A549 (cell line): ENCODE measurements at regions not wholly inside any gene's neighbourhood (a gene's known extent, or its start where the extent isn't known, plus 50 kb on each side); places are given as distances from the start of the nearest gene placed in this dataset.

ENCODE experiments used
- ATAC-seq, 2 experiments: fragments of 200-7000 bp in 1 of 2; fragments of >200 bp in 1 of 2; cut with Nextera tagmentation in 1 of 2; cut with Tn5 transposase in 1 of 2; 3 replicates each; pipeline versions ENCODE4 v1.8.0 to v1.9.1; 2018 to 2020; ENCODE audit warnings: mild to moderate bottlenecking in 1 of 2, moderate library complexity in 1 of 2
- CTCF ChIA-PET: fragments of 300-600 bp; sonication (Branson Sonifier 250); formaldehyde crosslinking; extraction: SDS; loops from one replicate; lab custom pipeline; 2021; ENCODE audit warnings: antibody characterized with exemption, inconsistent platforms; lab: Yijun Ruan, JAX
- POLR2A ChIA-PET: fragments of 350-600 bp; formaldehyde crosslinking; extraction: SDS; loops from one replicate; lab custom pipeline; 2021; ENCODE audit warnings: antibody characterized with exemption, inconsistent platforms; lab: Yijun Ruan, JAX
- DNase-seq, 2 experiments: peaks; one replicate each; pipeline versions ENCODE4 v3.0.0 to v3.0.0-alpha.2; 2011 to 2016; ENCODE audit warnings: low read depth in 1 of 2, low spot score in 1 of 2
- FAIRE-seq: peaks from 2 replicates; lab custom pipeline; 2011; peaks lifted over from hg19 to GRCh38; lab: Jason Lieb, UNC
- H3K27ac ChIP-seq, 2 experiments: fragments of >200 bp; sonication (Bioruptor Twin); formaldehyde crosslinking; 3 replicates each; pipeline ENCODE4 v1.5.1; 2016 to 2017
- H3K4me1 ChIP-seq: fragments of >200 bp; sonication (Bioruptor Twin); formaldehyde crosslinking; 3 replicates; pipeline ENCODE4 v1.6.1; 2016
- H3K4me2 ChIP-seq: fragments of >200 bp; sonication (Bioruptor Twin); formaldehyde crosslinking; 3 replicates; pipeline ENCODE4 v1.6.1; 2016
- H3K4me3 ChIP-seq: fragments of >200 bp; sonication (Bioruptor Twin); formaldehyde crosslinking; 3 replicates; pipeline ENCODE4 v1.5.1; 2016
- H3K9me3 ChIP-seq: fragments of >200 bp; sonication (Bioruptor Twin); formaldehyde crosslinking; 3 replicates; pipeline ENCODE4 v1.6.1; 2016
- ATOH8 ChIP-seq: fragments of 250-450 bp; sonication (Bioruptor Pico); IDR thresholded peaks from 2 replicates; pipeline ENCODE4 v1.5.0; 2020; ENCODE audit warnings: low read depth, mild to moderate bottlenecking, moderate library complexity
- CBX2 ChIP-seq: fragments of 200-600 bp; sonication (generic); IDR thresholded peaks from 2 replicates; pipeline ENCODE4 v1.6.1; 2016; ENCODE audit warnings: low read depth, mild to moderate bottlenecking, borderline replicate concordance
- CEBPB ChIP-seq, 2 experiments: fragments of >200 bp in 1 of 2; sonication (Bioruptor Twin) in 1 of 2; formaldehyde crosslinking in 1 of 2; IDR thresholded peaks; 2 replicates each; pipeline ENCODE4 v1.6.1; 2012 to 2016
- CHD4 ChIP-seq: fragments of 200-600 bp; sonication (generic); IDR thresholded peaks from 2 replicates; pipeline ENCODE4 v1.6.1; 2016; ENCODE audit warnings: antibody characterized with exemption, mild to moderate bottlenecking, borderline replicate concordance
- CTCF ChIP-seq: fragments of >200 bp; sonication (Bioruptor Twin); formaldehyde crosslinking; IDR thresholded peaks from 3 replicates; pipeline ENCODE4 v1.5.1; 2016
- E2F6 ChIP-seq: IDR thresholded peaks from 2 replicates; pipeline ENCODE4 v1.6.1; 2012; ENCODE audit warnings: low read depth, borderline replicate concordance
- EHMT2 ChIP-seq: fragments of 200-600 bp; sonication (generic); IDR thresholded peaks from 2 replicates; pipeline ENCODE4 v1.6.1; 2016; ENCODE audit warnings: antibody characterized with exemption, low read depth, mild to moderate bottlenecking, moderate library complexity
- ELK1 ChIP-seq: fragments of 150-350 bp; IDR thresholded peaks from 2 replicates; pipeline ENCODE4 v1.6.1; 2014; ENCODE audit warnings: low read depth, mild to moderate bottlenecking, low read length
- FOSL2 ChIP-seq, 2 experiments: fragments of 450-650 bp in 1 of 2; fragments of >200 bp in 1 of 2; sonication (Bioruptor Twin) in 1 of 2; formaldehyde crosslinking; IDR thresholded peaks; 2 replicates each; pipeline versions ENCODE4 v1.5.0 to v1.6.1; 2016 to 2020; ENCODE audit warnings: mild to moderate bottlenecking in 1 of 2, moderate library complexity in 1 of 2
- HDAC2 ChIP-seq: fragments of 200-600 bp; sonication (generic); IDR thresholded peaks from 2 replicates; pipeline ENCODE4 v1.6.1; 2016
- HES2 ChIP-seq: fragments of >200 bp; sonication (Bioruptor Twin); formaldehyde crosslinking; IDR thresholded peaks from 2 replicates; pipeline ENCODE4 v1.6.1; 2016
- HOXA7 ChIP-seq: fragments of 250-450 bp; sonication (Bioruptor Pico); IDR thresholded peaks from 2 replicates; pipeline ENCODE4 v1.5.0; 2020; ENCODE audit warnings: mild to moderate bottlenecking, moderate library complexity
- HOXB5 ChIP-seq: fragments of 250-450 bp; sonication (Bioruptor Pico); IDR thresholded peaks from 2 replicates; pipeline ENCODE4 v1.5.0; 2020; ENCODE audit warnings: mild to moderate bottlenecking, moderate library complexity
- JUN ChIP-seq, 2 experiments: fragments of >200 bp; sonication (Bioruptor Twin); formaldehyde crosslinking; IDR thresholded peaks; 2 replicates in 1 of 2; 3 replicates in 1 of 2; pipeline ENCODE4 v1.6.1; 2016 to 2017
- JUNB ChIP-seq: fragments of >200 bp; sonication (Bioruptor Twin); formaldehyde crosslinking; IDR thresholded peaks from 2 replicates; pipeline ENCODE4 v1.6.1; 2016
- KDM1A ChIP-seq: fragments of 200-600 bp; sonication (generic); IDR thresholded peaks from 2 replicates; pipeline ENCODE4 v1.6.1; 2016; ENCODE audit warnings: low read depth, mild to moderate bottlenecking
- MAFK ChIP-seq: fragments of 450-650 bp; IDR thresholded peaks from 2 replicates; pipeline ENCODE4 v1.6.1; 2014; ENCODE audit not compliant: partially characterized antibody
- MAX ChIP-seq: IDR thresholded peaks from 2 replicates; pipeline ENCODE4 v1.6.1; 2012
- NFE2L2 ChIP-seq: fragments of 150-350 bp; conservative IDR thresholded peaks from 2 replicates; pipeline ENCODE4 v1.6.1; 2014; ENCODE audit warnings: low read length
- NPAS2 ChIP-seq: fragments of 250-450 bp; sonication (Bioruptor Pico); IDR thresholded peaks from 2 replicates; pipeline ENCODE4 v1.8.0; 2022; ENCODE audit warnings: mild to moderate bottlenecking, moderate library complexity, borderline replicate concordance
- NR3C1 ChIP-seq: fragments of >200 bp; sonication (Bioruptor Twin); formaldehyde crosslinking; IDR thresholded peaks from 3 replicates; pipeline ENCODE4 v1.6.1; 2017
- PHF8 ChIP-seq: fragments of 200-600 bp; sonication (generic); IDR thresholded peaks from 2 replicates; pipeline ENCODE4 v1.6.1; 2016; ENCODE audit warnings: low read depth, mild to moderate bottlenecking, antibody characterized with exemption, moderate library complexity, borderline replicate concordance
- RAD21 ChIP-seq, 2 experiments: fragments of >200 bp in 1 of 2; sonication (Bioruptor Twin) in 1 of 2; formaldehyde crosslinking in 1 of 2; IDR thresholded peaks in 1 of 2; conservative IDR thresholded peaks in 1 of 2; 2 replicates in 1 of 2; 3 replicates in 1 of 2; pipeline ENCODE4 v1.6.1; 2012 to 2018; ENCODE audit warnings: inconsistent platforms in 1 of 2
- RFX5 ChIP-seq: fragments of 450-650 bp; IDR thresholded peaks from 2 replicates; pipeline ENCODE4 v1.7.1; 2014; ENCODE audit warnings: antibody characterized with exemption, mild to moderate bottlenecking, moderate library complexity
- RNF2 ChIP-seq: fragments of 200-600 bp; sonication (generic); IDR thresholded peaks from 2 replicates; pipeline ENCODE4 v1.6.1; 2016; ENCODE audit warnings: low read depth, mild to moderate bottlenecking, antibody characterized with exemption, moderate library complexity, borderline replicate concordance
- SMC3 ChIP-seq: fragments of >200 bp; sonication (Bioruptor Twin); formaldehyde crosslinking; IDR thresholded peaks from 3 replicates; pipeline ENCODE4 v1.6.1; 2018; ENCODE audit warnings: inconsistent platforms
- SREBF2 ChIP-seq: fragments of 450-650 bp; IDR thresholded peaks from 2 replicates; pipeline ENCODE4 v1.6.1; 2014; ENCODE audit warnings: mild to moderate bottlenecking, moderate library complexity
- TFCP2L1 ChIP-seq: fragments of 250-450 bp; sonication (Bioruptor Pico); IDR thresholded peaks from 2 replicates; pipeline ENCODE4 v1.5.0; 2021; ENCODE audit warnings: mild to moderate bottlenecking
- USF2 ChIP-seq: fragments of 450-650 bp; IDR thresholded peaks from 2 replicates; pipeline ENCODE4 v1.6.1; 2014; ENCODE audit warnings: antibody characterized with exemption
- WGBS: methylation state at CpG from one replicate; pipeline ENCODE4 v1.1.6; 2017; ENCODE audit errors: missing lambda C conversion rate; 5-methylcytosine and 5-hydroxymethylcytosine counted together

GRCh38 chr11:64474680-64475079 lies 81.1 kb upstream of the SLC22A11 start:
- no peak for ATAC-seq
- CTCF ChIA-PET = interaction anchor here (2.0 to 3.0 kb wide), 2 partner anchors 15 to 26 kb away, joined by 8 to 12 read pairs; no protein-coding TSS in a partner anchor
- TF ChIP-seq CBX2 (no peak), NR3C1 (no peak), ELK1 (no peak), KDM1A (no peak), JUN (IDR thresholded peaks at IDR 0.05) (no peak), HOXA7 (CRISPR knock-in tag) (no peak), HOXB5 (no peak), NFE2L2 (no peak), MAX (no peak), EHMT2 (no peak), CTCF (no peak)
- TF ChIP-seq, all 56 proteins: peak for 0
- FAIRE-seq (no peak), DNase-seq (no peak)
- H3K4me2 ChIP-seq = no peak overlapping the region
- 67% methylated on average over 11 of the region's 11 CpGs for WGBS
- H3K27ac ChIP-seq = no peak overlapping the region
- no peaks in the 10 kb centered on the region for H3K4me1 ChIP-seq
- H3K9me3 ChIP-seq = no peaks in the 10 kb centered on the region
- POLR2A ChIA-PET = no interaction called here
- H3K4me3 ChIP-seq = no peak overlapping the region

GRCh38 chr11:64475145-64475544 lies 80.6 kb upstream of the SLC22A11 start:
- POLR2A ChIA-PET = no interaction called here
- no peak overlapping the region for H3K27ac ChIP-seq
- WGBS = 70% methylated on average over 11 of the region's 11 CpGs
- TF ChIP-seq HES2 = no peak
- no peak for TF ChIP-seq RNF2
- no peak for TF ChIP-seq E2F6
- TF ChIP-seq CEBPB (IDR thresholded peaks at IDR 0.05) = no peak
- TF ChIP-seq MAFK = no peak
- TF ChIP-seq SMC3 = no peak
- TF ChIP-seq HDAC2 = no peak
- no peak for TF ChIP-seq JUNB
- no peak for TF ChIP-seq NPAS2 (CRISPR knock-in tag)
- DNase-seq (no peak), ATAC-seq (no peak), FAIRE-seq (no peak)
- no peak overlapping the region for H3K4me2 ChIP-seq
- CTCF ChIA-PET = interaction anchor here (3.0 kb wide), 1 partner anchor 15 kb away, joined by 12 read pairs; no protein-coding TSS in a partner anchor
- no peak overlapping the region for H3K4me3 ChIP-seq
- no peaks in the 10 kb centered on the region for H3K9me3 ChIP-seq
- no peaks in the 10 kb centered on the region for H3K4me1 ChIP-seq

GRCh38 chr11:64476881-64477280 lies 78.9 kb upstream of the SLC22A11 start:
- CTCF ChIA-PET = interaction anchor here (0.9 to 2.0 kb wide), 4 partner anchors 13 to 48 kb away, joined by 3 to 19 read pairs (median 9); no protein-coding TSS in a partner anchor
- no peak overlapping the region for H3K4me3 ChIP-seq
- no peak overlapping the region for H3K27ac ChIP-seq
- WGBS = 44% methylated on average over 7 of the region's 7 CpGs
- no peaks in the 10 kb centered on the region for H3K9me3 ChIP-seq
- POLR2A ChIA-PET = no interaction called here
- FAIRE-seq = no peak
- DNase-seq = no peak
- no peak overlapping the region for H3K4me2 ChIP-seq
- H3K4me1 ChIP-seq = no peaks in the 10 kb centered on the region
- no peak; a peak in 1 of 6 replicates for ATAC-seq
- TF ChIP-seq TFCP2L1 (CRISPR knock-in tag) = no peak
- no peak for TF ChIP-seq SREBF2
- TF ChIP-seq PHF8 = no peak
- no peak for TF ChIP-seq USF2
- no peak for TF ChIP-seq NFE2L2
- no peak for TF ChIP-seq CHD4
- no peak for TF ChIP-seq CEBPB (IDR thresholded peaks at IDR 0.05)
- TF ChIP-seq FOSL2 (IDR thresholded peaks at IDR 0.05) = no peak
- no peak for TF ChIP-seq FOSL2 (CRISPR knock-in tag; IDR thresholded peaks at IDR 0.05)
- TF ChIP-seq CBX2 = no peak
- TF ChIP-seq ATOH8 = no peak
- TF ChIP-seq RFX5 = no peak
- TF ChIP-seq RAD21 (conservative IDR thresholded peaks at IDR 0.05 in 1 of 2, IDR thresholded peaks at IDR 0.05 in 1 of 2) = no peak
- TF ChIP-seq JUN (IDR thresholded peaks at IDR 0.05) = no peak
